H1 (cell line): ENCODE measurements at regions not wholly inside any gene's neighbourhood (a gene's known extent, or its start where the extent isn't known, plus 50 kb on each side); places are given as distances from the start of the nearest gene placed in this dataset.

ENCODE experiments used
- CTCF ChIA-PET: fragments of 300-600 bp; sonication (Branson Sonifier 250); formaldehyde crosslinking; loops from one replicate; lab custom pipeline; 2021; ENCODE audit not compliant: partially characterized antibody; lab: Charles Lee
- POLR2A ChIA-PET: fragments of 300-600 bp; sonication (Branson Sonifier 250); formaldehyde crosslinking; loops from one replicate; lab custom pipeline; 2021; ENCODE audit warnings: inconsistent platforms; ENCODE audit not compliant: partially characterized antibody; lab: Charles Lee
- DNase-seq, 2 experiments: peaks; one replicate each; pipeline versions ENCODE4 v3.0.0 to v3.0.0-alpha.2; 2010 to 2022; ENCODE audit warnings: low spot score in 2 of 2, low read depth in 1 of 2, mixed read lengths in 1 of 2
- FAIRE-seq: peaks from 2 replicates; lab custom pipeline; 2011; peaks lifted over from hg19 to GRCh38; lab: Jason Lieb, UNC
- H2AFZ ChIP-seq: 2 replicates; pipeline ENCODE4 v1.8.1; 2012; ENCODE audit warnings: low read length, inconsistent platforms
- H2AK5ac ChIP-seq: 2 replicates; pipeline ENCODE4 v1.6.1; 2013; ENCODE audit warnings: low read depth, low read length
- H2BK120ac ChIP-seq: replicated peaks from 2 replicates; pipeline ENCODE3; 2013; ENCODE audit warnings: low read depth, low read length, inconsistent platforms
- H2BK12ac ChIP-seq: 2 replicates; pipeline ENCODE4 v1.6.1; 2013; ENCODE audit warnings: low read depth, low read length
- H2BK15ac ChIP-seq: 2 replicates; pipeline ENCODE4 v1.6.1; 2013; ENCODE audit warnings: low read length
- H2BK20ac ChIP-seq: 2 replicates; pipeline ENCODE4 v1.6.1; 2013; ENCODE audit warnings: low read length
- H2BK5ac ChIP-seq: 2 replicates; pipeline ENCODE4 v1.6.1; 2013; ENCODE audit warnings: low read depth, low read length
- H3K14ac ChIP-seq: 2 replicates; pipeline ENCODE4 v1.6.1; 2013; ENCODE audit warnings: inconsistent platforms; ENCODE audit not compliant: insufficient read length
- H3K18ac ChIP-seq: 2 replicates; pipeline ENCODE4 v1.6.1; 2013; ENCODE audit warnings: low read length; ENCODE audit errors: extremely low read depth
- H3K23ac ChIP-seq: 2 replicates; pipeline ENCODE4 v1.6.1; 2013; ENCODE audit warnings: inconsistent platforms; ENCODE audit not compliant: insufficient read length
- H3K23me2 ChIP-seq: 2 replicates; pipeline ENCODE4 v1.6.1; 2013; ENCODE audit warnings: low read depth, low read length
- H3K27ac ChIP-seq: 2 replicates; pipeline ENCODE4 v1.6.1; 2011; ENCODE audit warnings: low read depth, low read length, inconsistent platforms
- H3K27me3 ChIP-seq, 4 experiments: replicated peaks in 1 of 4; 1 replicate in 1 of 4; 2 replicates in 3 of 4; pipeline versions ENCODE4 v1.6.1 to v1.8.1; 2011 to 2013; ENCODE audit warnings: low read length in 3 of 4, mild to moderate bottlenecking in 3 of 4, inconsistent platforms in 2 of 4, mixed read lengths in 2 of 4, moderate library complexity in 1 of 4; ENCODE audit not compliant: control insufficient read depth in 3 of 4, insufficient read depth in 3 of 4; ENCODE audit errors: extremely low read depth in 1 of 4
- H3K36me3 ChIP-seq, 4 experiments: 2 replicates each; pipeline versions ENCODE4 v1.6.1 to v1.8.1; 2011 to 2013; ENCODE audit warnings: mild to moderate bottlenecking in 4 of 4, low read length in 3 of 4, moderate library complexity in 2 of 4, control low read depth in 1 of 4, inconsistent platforms in 1 of 4; ENCODE audit not compliant: insufficient read depth in 4 of 4, control insufficient read depth in 2 of 4
- H3K4ac ChIP-seq: replicated peaks from 2 replicates; pipeline ENCODE3; 2013; ENCODE audit warnings: low read length, low read depth, mixed read lengths, inconsistent platforms; ENCODE audit not compliant: insufficient read length
- H3K4me1 ChIP-seq, 4 experiments: replicated peaks in 1 of 4; 1 replicate in 1 of 4; 2 replicates in 3 of 4; pipeline versions ENCODE4 v1.6.1 to v1.8.1; 2011 to 2013; ENCODE audit warnings: low read length in 3 of 4, inconsistent platforms in 2 of 4, mixed read lengths in 1 of 4; ENCODE audit not compliant: insufficient read depth in 4 of 4, control insufficient read depth in 3 of 4
- H3K4me2 ChIP-seq, 2 experiments: 2 replicates each; pipeline versions ENCODE4 v1.6.1 to v1.8.1; 2011 to 2013; ENCODE audit warnings: low read depth in 2 of 2, low read length in 2 of 2, control low read depth in 1 of 2, inconsistent platforms in 1 of 2, mild to moderate bottlenecking in 1 of 2; ENCODE audit not compliant: insufficient read depth in 1 of 2
- H3K4me3 ChIP-seq, 4 experiments: fragments of 200-600, 300-600 bp in 1 of 4; sonication (generic), shearing (Covaris generic), sonication (Bioruptor Twin) in 1 of 4; 2 replicates each; pipeline versions ENCODE4 v1.5.1 to v1.8.1; 2011 to 2016; ENCODE audit warnings: low read length in 4 of 4, low read depth in 3 of 4, control low read depth in 2 of 4, inconsistent platforms in 2 of 4, mild to moderate bottlenecking in 2 of 4, mixed read lengths in 1 of 4, moderate library complexity in 1 of 4; ENCODE audit not compliant: insufficient read depth in 2 of 4; ENCODE audit errors: extremely low read depth in 1 of 4
- H3K56ac ChIP-seq: replicated peaks from 2 replicates; pipeline ENCODE3; 2013; ENCODE audit warnings: low read depth, mild to moderate bottlenecking, mixed read lengths, low read length, inconsistent platforms; ENCODE audit not compliant: insufficient read length
- H3K79me1 ChIP-seq: 2 replicates; pipeline ENCODE4 v1.6.1; 2013; ENCODE audit warnings: low read depth, low read length, control low read depth
- H3K79me2 ChIP-seq, 2 experiments: 2 replicates each; pipeline versions ENCODE4 v1.6.1 to v1.8.1; 2012 to 2013; ENCODE audit warnings: low read length in 2 of 2, mild to moderate bottlenecking in 2 of 2, inconsistent platforms in 1 of 2; ENCODE audit not compliant: insufficient read depth in 2 of 2, control insufficient read depth in 1 of 2
- H3K9ac ChIP-seq, 4 experiments: replicated peaks in 1 of 4; 1 replicate in 1 of 4; 2 replicates in 3 of 4; pipeline versions ENCODE4 v1.6.1 to v1.8.1; 2011 to 2013; ENCODE audit warnings: low read depth in 3 of 4, low read length in 3 of 4, control low read depth in 2 of 4, mild to moderate bottlenecking in 2 of 4, moderate library complexity in 2 of 4, inconsistent platforms in 1 of 4; ENCODE audit errors: extremely low read depth in 1 of 4
- H3K9me3 ChIP-seq, 2 experiments: 2 replicates each; pipeline versions ENCODE4 v1.6.1 to v1.8.1; 2012 to 2013; ENCODE audit warnings: mild to moderate bottlenecking in 2 of 2, moderate library complexity in 2 of 2, control low read depth in 1 of 2, inconsistent platforms in 1 of 2, low read depth in 1 of 2, low read length in 1 of 2, mixed read lengths in 1 of 2; ENCODE audit not compliant: insufficient read depth in 2 of 2
- H4K20me1 ChIP-seq, 2 experiments: replicated peaks in 1 of 2; 2 replicates each; pipeline versions ENCODE3 to v1.8.1; 2011 to 2013; ENCODE audit warnings: inconsistent platforms in 2 of 2, low read length in 2 of 2, mild to moderate bottlenecking in 1 of 2; ENCODE audit not compliant: insufficient read depth in 2 of 2, control insufficient read depth in 1 of 2
- H4K5ac ChIP-seq: 2 replicates; pipeline ENCODE4 v1.6.1; 2013; ENCODE audit warnings: low read length, low read depth, mixed read lengths, inconsistent platforms; ENCODE audit not compliant: insufficient read length
- H4K8ac ChIP-seq: 2 replicates; pipeline ENCODE4 v1.8.0; 2013; ENCODE audit warnings: mild to moderate bottlenecking, moderate library complexity, low read length, inconsistent platforms; ENCODE audit not compliant: insufficient read depth; ENCODE audit errors: extremely low read depth
- H4K91ac ChIP-seq: replicated peaks from 2 replicates; pipeline ENCODE3; 2013; ENCODE audit warnings: low read length, mixed read lengths, inconsistent platforms; ENCODE audit not compliant: insufficient read length
- BACH1 ChIP-seq: IDR thresholded peaks from 2 replicates; pipeline ENCODE4 v1.6.1; 2012; ENCODE audit warnings: low read length, improper control_type of control experiment
- BRCA1 ChIP-seq: IDR thresholded peaks from 2 replicates; pipeline ENCODE4 v1.6.1; 2012; ENCODE audit warnings: low read depth, low read length, improper control_type of control experiment
- CBX5 ChIP-seq: fragments of 300-800, 300-1000 bp; sonication (generic); IDR thresholded peaks from 2 replicates; pipeline ENCODE4 v1.7.1; 2016; ENCODE audit warnings: antibody characterized with exemption, low read length, low read depth
- CTBP2 ChIP-seq: IDR thresholded peaks from 2 replicates; pipeline ENCODE4 v1.7.0; 2011; ENCODE audit warnings: borderline replicate concordance, mild to moderate bottlenecking, moderate library complexity, mixed read lengths, low read length; ENCODE audit not compliant: insufficient read depth, insufficient read length
- EGR1 ChIP-seq: IDR thresholded peaks from 2 replicates; pipeline ENCODE4 v1.6.1; 2011; ENCODE audit warnings: low read depth, low read length, borderline replicate concordance
- EP300 ChIP-seq, 2 experiments: IDR thresholded peaks; 1 replicate in 1 of 2; 2 replicates in 1 of 2; pipeline ENCODE4 v1.6.1; 2011 to 2012; ENCODE audit warnings: low read depth in 2 of 2, low read length in 2 of 2, mild to moderate bottlenecking in 2 of 2, borderline replicate concordance in 1 of 2, inconsistent platforms in 1 of 2, moderate library complexity in 1 of 2
- GTF2F1 ChIP-seq: IDR thresholded peaks from 2 replicates; pipeline ENCODE4 v1.6.1; 2012; ENCODE audit warnings: low read depth, low read length, improper control_type of control experiment, borderline replicate concordance
- HDAC2 ChIP-seq, 2 experiments: fragments of 300-600 bp in 1 of 2; sonication (generic) in 1 of 2; IDR thresholded peaks; 2 replicates each; pipeline ENCODE4 v1.6.1; 2011 to 2012; ENCODE audit warnings: low read depth in 2 of 2, low read length in 2 of 2, mild to moderate bottlenecking in 2 of 2, moderate library complexity in 2 of 2, borderline replicate concordance in 1 of 2, inconsistent platforms in 1 of 2
- MAFK ChIP-seq: IDR thresholded peaks from 2 replicates; pipeline ENCODE4 v1.6.1; 2012; ENCODE audit warnings: low read depth, mild to moderate bottlenecking, improper control_type of control experiment, low read length
- POLR2A ChIP-seq, 2 experiments: IDR thresholded peaks; 1 replicate in 1 of 2; 2 replicates in 1 of 2; pipeline ENCODE4 v1.6.1; 2011; ENCODE audit warnings: low read depth in 2 of 2, low read length in 2 of 2, mild to moderate bottlenecking in 2 of 2; ENCODE audit errors: control extremely low read depth in 1 of 2
- POLR2AphosphoS5 ChIP-seq: IDR thresholded peaks from 2 replicates; pipeline ENCODE4 v1.6.1; 2011; ENCODE audit warnings: low read depth, low read length
- POU5F1 ChIP-seq: IDR thresholded peaks from 2 replicates; pipeline ENCODE4 v1.6.1; 2011; ENCODE audit warnings: low read depth, mild to moderate bottlenecking, low read length, moderate library complexity
- RXRA ChIP-seq: IDR thresholded peaks from 2 replicates; pipeline ENCODE4 v1.6.1; 2011; ENCODE audit warnings: low read depth, mild to moderate bottlenecking, low read length, moderate library complexity; ENCODE audit not compliant: insufficient read depth
- SP2 ChIP-seq: IDR thresholded peaks from 2 replicates; pipeline ENCODE4 v1.6.1; 2012; ENCODE audit warnings: mild to moderate bottlenecking, low read length, inconsistent platforms
- TAF1 ChIP-seq: IDR thresholded peaks from 2 replicates; pipeline ENCODE4 v1.6.1; 2011; ENCODE audit warnings: mild to moderate bottlenecking, low read depth, low read length
- TBP ChIP-seq: IDR thresholded peaks from 2 replicates; pipeline ENCODE4 v1.6.1; 2011; ENCODE audit warnings: low read depth, low read length, improper control_type of control experiment
- WGBS, 2 experiments: shearing (Covaris generic) in 1 of 2; methylation state at CpG; one replicate each; pipeline versions ENCODE4 v1.1.6 to v1.1.7; 2013 to 2015; ENCODE audit warnings: low lambda C conversion rate in 2 of 2, mixed read lengths in 2 of 2, inconsistent platforms in 1 of 2, low coverage in 1 of 2, missing lambda C conversion rate in 1 of 2; ENCODE audit not compliant: insufficient replicate concordance in 2 of 2, insufficient coverage in 1 of 2, insufficient read length in 1 of 2; ENCODE audit errors: extremely low coverage in 1 of 2, missing lambda C conversion rate in 1 of 2; 5-methylcytosine and 5-hydroxymethylcytosine counted together

GRCh38 chr3:181987736-181988135, 276.0 kb downstream of the SOX2 start:
- Histone ChIP-seq H3K4ac (no peak overlapping the region), H3K23ac (no peak overlapping the region), H3K23me2 (no peaks in the 10 kb centered on the region), H2BK120ac (no peak overlapping the region), H3K9ac (no peak overlapping the region), H3K4me3 (no peak overlapping the region), H2BK12ac (no peak overlapping the region), H2AK5ac (no peak overlapping the region), H4K20me1 (no peaks in the 10 kb centered on the region), H2BK20ac (no peak overlapping the region), H2BK15ac (no peak overlapping the region), H3K14ac (no peak overlapping the region), H3K27ac (no peak overlapping the region), H3K27me3 (no peaks in the 10 kb centered on the region), H3K4me2 (no peak overlapping the region), H3K18ac (no peak overlapping the region), H4K91ac (no peak overlapping the region), H4K5ac (no peak overlapping the region), H2AFZ (no peak overlapping the region), H3K79me1 (no peaks in the 10 kb centered on the region), H2BK5ac (no peak overlapping the region), H4K8ac (no peak overlapping the region), H3K9me3 (no peaks in the 10 kb centered on the region), H3K36me3 (no peaks in the 10 kb centered on the region), H3K4me1 (no peaks in the 10 kb centered on the region), H3K56ac (no peak overlapping the region), H3K79me2 (no peaks in the 10 kb centered on the region)
- ChIA-PET POLR2A (no interaction called here), CTCF (interaction anchor here (1.2 kb wide), 2 partner anchors 39 to 55 kb away, joined by 3 read pairs; no protein-coding TSS in a partner anchor)
- no peak for FAIRE-seq
- 79% methylated on average over 4 of the region's 4 CpGs; no CpG with 5 or more reads in 1 of the 2 experiments for WGBS, 2 experiments
- no peak for DNase-seq
- no peak for TF ChIP-seq MAFK
- TF ChIP-seq TAF1: no peak
- no peak for TF ChIP-seq POU5F1
- no peak for TF ChIP-seq GTF2F1
- TF ChIP-seq EP300 (IDR thresholded peaks at IDR 0.05; ENCODE audit: borderline replicate concordance in 1 of 2, low read depth in 2 of 2, low read length in 2 of 2): no peak
- TF ChIP-seq HDAC2 (IDR thresholded peaks at IDR 0.05; ENCODE audit: borderline replicate concordance in 1 of 2, low read depth in 2 of 2, low read length in 2 of 2): no peak
- no peak for TF ChIP-seq CBX5
- TF ChIP-seq TBP: no peak
- TF ChIP-seq POLR2A (IDR thresholded peaks at IDR 0.05; ENCODE audit: control extremely low read depth in 1 of 2, low read depth in 2 of 2, low read length in 2 of 2): no peak
- no peak for TF ChIP-seq SP2
- TF ChIP-seq BACH1: no peak
- no peak for TF ChIP-seq EGR1
- TF ChIP-seq POLR2AphosphoS5: no peak
- TF ChIP-seq RXRA: no peak
- no peak for TF ChIP-seq CTBP2
- no peak for TF ChIP-seq BRCA1
